ENCODE measurements at regions not wholly inside any gene's neighbourhood (a gene's known extent, or its start where the extent isn't known, plus 50 kb on each side); places are given as distances from the start of the nearest gene placed in this dataset.
"Not testable (repeated sequence)": the region's sequence is repeated elsewhere in the genome, so short reads cannot be mapped to it uniquely, and the experiment has no call there.

DNA sequence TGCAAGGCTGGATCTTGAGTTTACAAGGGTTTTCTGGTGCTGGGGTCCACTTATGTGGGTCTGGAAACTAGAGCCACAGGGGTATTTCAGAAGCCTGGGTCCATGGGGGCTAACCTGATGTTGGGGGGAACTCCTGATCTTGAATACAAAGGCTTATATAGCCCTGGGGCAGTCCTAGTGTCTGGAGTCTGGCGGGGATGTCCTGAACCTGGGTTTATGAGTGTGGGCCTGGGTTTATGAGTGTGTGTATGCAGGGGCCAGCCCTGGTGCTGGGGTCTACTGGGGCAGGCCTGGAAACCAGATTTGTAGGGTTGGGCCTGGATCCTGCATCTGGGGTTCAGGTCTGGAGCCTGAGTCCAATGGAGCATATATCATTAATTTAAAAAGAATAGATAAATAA is 146.5 kb upstream of the C1GALT1 start:
- Histone ChIP-seq H3K27me3 (ENCODE audit: insufficient read depth, low read depth, low read length) (no peaks in the 10 kb centered on the region), H4K20me1 (ENCODE audit: insufficient read depth) (no peaks in the 10 kb centered on the region), H3K4me2 (ENCODE audit: low read length) (no peak overlapping the region), H2AFZ (ENCODE audit: low read depth, low read length) (no peak overlapping the region), H3K27ac (ENCODE audit: low read length) (no peak overlapping the region), H3K4me3 (ENCODE audit: low read length) (no peak overlapping the region), H3K36me3 (ENCODE audit: insufficient read depth, low read length) (no peaks in the 10 kb centered on the region), H3K9ac (ENCODE audit: low read length) (no peak overlapping the region), H3K79me2 (replicated peaks; ENCODE audit: insufficient read depth, low read length) (no peaks in the 10 kb centered on the region), H3K9me2 (ENCODE audit: insufficient read depth, low read length) (no peaks in the 10 kb centered on the region), H3K9me3 (ENCODE audit: low read length) (no peaks in the 10 kb centered on the region), H3F3A (ENCODE audit: insufficient read depth, low read length, poor library complexity, severe bottlenecking) (no peaks in the 10 kb centered on the region)
- TF ChIP-seq, protein P1, sequence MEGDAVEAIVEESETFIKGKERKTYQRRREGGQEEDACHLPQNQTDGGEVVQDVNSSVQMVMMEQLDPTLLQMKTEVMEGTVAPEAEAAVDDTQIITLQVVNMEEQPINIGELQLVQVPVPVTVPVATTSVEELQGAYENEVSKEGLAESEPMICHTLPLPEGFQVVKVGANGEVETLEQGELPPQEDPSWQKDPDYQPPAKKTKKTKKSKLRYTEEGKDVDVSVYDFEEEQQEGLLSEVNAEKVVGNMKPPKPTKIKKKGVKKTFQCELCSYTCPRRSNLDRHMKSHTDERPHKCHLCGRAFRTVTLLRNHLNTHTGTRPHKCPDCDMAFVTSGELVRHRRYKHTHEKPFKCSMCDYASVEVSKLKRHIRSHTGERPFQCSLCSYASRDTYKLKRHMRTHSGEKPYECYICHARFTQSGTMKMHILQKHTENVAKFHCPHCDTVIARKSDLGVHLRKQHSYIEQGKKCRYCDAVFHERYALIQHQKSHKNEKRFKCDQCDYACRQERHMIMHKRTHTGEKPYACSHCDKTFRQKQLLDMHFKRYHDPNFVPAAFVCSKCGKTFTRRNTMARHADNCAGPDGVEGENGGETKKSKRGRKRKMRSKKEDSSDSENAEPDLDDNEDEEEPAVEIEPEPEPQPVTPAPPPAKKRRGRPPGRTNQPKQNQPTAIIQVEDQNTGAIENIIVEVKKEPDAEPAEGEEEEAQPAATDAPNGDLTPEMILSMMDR (IDR thresholded peaks at IDR 0.05; ENCODE audit: poor library complexity, severe bottlenecking): no peak
- TF ChIP-seq RAD21 (conservative IDR thresholded peaks at IDR 0.05): no peak
- TF ChIP-seq, protein P2, sequence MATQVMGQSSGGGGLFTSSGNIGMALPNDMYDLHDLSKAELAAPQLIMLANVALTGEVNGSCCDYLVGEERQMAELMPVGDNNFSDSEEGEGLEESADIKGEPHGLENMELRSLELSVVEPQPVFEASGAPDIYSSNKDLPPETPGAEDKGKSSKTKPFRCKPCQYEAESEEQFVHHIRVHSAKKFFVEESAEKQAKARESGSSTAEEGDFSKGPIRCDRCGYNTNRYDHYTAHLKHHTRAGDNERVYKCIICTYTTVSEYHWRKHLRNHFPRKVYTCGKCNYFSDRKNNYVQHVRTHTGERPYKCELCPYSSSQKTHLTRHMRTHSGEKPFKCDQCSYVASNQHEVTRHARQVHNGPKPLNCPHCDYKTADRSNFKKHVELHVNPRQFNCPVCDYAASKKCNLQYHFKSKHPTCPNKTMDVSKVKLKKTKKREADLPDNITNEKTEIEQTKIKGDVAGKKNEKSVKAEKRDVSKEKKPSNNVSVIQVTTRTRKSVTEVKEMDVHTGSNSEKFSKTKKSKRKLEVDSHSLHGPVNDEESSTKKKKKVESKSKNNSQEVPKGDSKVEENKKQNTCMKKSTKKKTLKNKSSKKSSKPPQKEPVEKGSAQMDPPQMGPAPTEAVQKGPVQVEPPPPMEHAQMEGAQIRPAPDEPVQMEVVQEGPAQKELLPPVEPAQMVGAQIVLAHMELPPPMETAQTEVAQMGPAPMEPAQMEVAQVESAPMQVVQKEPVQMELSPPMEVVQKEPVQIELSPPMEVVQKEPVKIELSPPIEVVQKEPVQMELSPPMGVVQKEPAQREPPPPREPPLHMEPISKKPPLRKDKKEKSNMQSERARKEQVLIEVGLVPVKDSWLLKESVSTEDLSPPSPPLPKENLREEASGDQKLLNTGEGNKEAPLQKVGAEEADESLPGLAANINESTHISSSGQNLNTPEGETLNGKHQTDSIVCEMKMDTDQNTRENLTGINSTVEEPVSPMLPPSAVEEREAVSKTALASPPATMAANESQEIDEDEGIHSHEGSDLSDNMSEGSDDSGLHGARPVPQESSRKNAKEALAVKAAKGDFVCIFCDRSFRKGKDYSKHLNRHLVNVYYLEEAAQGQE (IDR thresholded peaks at IDR 0.05; ENCODE audit: borderline replicate concordance): no peak
- TF ChIP-seq EP300 (conservative IDR thresholded peaks at IDR 0.05; ENCODE audit: poor library complexity, severe bottlenecking): no peak
- no peak for TF ChIP-seq EZH2 (IDR thresholded peaks at IDR 0.05; ENCODE audit: borderline replicate concordance, insufficient read depth, low read length, poor library complexity, severe bottlenecking)

DNA sequence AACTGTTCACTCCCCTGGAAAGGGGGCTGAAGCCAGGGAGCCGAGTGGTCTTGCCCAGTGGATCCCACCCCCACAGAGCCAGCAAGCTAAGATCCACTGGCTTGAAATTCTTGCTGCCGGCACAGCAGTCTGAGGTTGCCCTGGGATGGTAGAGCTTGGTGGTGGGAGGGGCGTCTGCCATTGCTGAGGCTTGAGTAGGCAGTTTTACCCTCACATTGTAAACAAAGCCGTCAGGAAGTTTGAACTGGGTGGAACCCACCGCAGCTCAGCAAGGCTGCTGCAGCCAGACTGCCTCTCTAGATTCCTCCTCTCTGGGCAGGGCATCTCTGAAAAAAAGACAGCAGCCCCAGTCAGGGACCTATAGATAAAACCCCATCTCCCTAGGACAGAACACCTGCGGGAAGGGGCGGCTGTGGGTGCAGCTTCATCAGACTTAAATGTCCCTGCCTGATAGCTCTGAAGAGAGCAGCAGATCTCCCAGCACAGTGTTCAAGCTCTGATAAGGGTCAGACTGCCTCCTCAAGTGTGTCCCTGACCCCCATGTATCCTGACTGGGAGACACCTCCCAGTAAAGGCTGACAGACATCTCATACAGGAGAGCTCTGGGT is 140.0 kb upstream of the C1GALT1 start:
- not testable (repeated sequence) for H3K9me3 ChIP-seq (ENCODE audit: low read length); H3K36me3 ChIP-seq (ENCODE audit: insufficient read depth, low read length); H3K4me2 ChIP-seq (ENCODE audit: low read length); H3K9me2 ChIP-seq (ENCODE audit: insufficient read depth, low read length); H3K27me3 ChIP-seq (ENCODE audit: insufficient read depth, low read depth, low read length); H3K9ac ChIP-seq (ENCODE audit: low read length); H3K79me2 ChIP-seq (replicated peaks; ENCODE audit: insufficient read depth, low read length); H2AFZ ChIP-seq (ENCODE audit: low read depth, low read length); H3K4me3 ChIP-seq (ENCODE audit: low read length); H3F3A ChIP-seq (ENCODE audit: insufficient read depth, low read length, poor library complexity, severe bottlenecking); H4K20me1 ChIP-seq (ENCODE audit: insufficient read depth); H3K27ac ChIP-seq (ENCODE audit: low read length)

DNA sequence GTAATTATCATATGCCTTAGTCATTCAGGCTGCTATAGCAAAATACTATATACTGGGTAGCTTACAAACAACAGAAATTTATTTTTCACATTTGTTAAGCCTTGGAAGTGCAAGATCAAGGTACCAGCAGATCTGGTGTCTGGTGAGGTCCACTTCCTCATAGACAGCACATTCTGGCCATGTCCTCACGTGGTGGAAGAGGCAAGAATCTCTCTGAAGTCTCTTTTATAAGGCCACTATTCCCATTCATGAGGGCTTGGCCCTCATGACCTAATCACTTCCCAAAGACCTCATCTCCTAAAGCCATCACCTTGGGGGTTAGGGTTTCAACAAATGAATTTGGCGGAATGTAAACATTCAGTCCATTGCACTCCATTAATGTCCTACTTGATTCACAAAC is 137.5 kb upstream of the C1GALT1 start:
- Histone ChIP-seq H3K36me3 (ENCODE audit: insufficient read depth, low read length) (no peaks in the 10 kb centered on the region), H2AFZ (ENCODE audit: low read depth, low read length) (no peak overlapping the region), H4K20me1 (ENCODE audit: insufficient read depth) (no peaks in the 10 kb centered on the region), H3K27me3 (ENCODE audit: insufficient read depth, low read depth, low read length) (no peaks in the 10 kb centered on the region), H3K9me2 (ENCODE audit: insufficient read depth, low read length) (no peaks in the 10 kb centered on the region), H3K79me2 (replicated peaks; ENCODE audit: insufficient read depth, low read length) (no peaks in the 10 kb centered on the region), H3K9me3 (ENCODE audit: low read length) (no peaks in the 10 kb centered on the region), H3K4me2 (ENCODE audit: low read length) (no peak overlapping the region), H3K4me3 (ENCODE audit: low read length) (no peak overlapping the region), H3K27ac (ENCODE audit: low read length) (no peak overlapping the region), H3K9ac (ENCODE audit: low read length) (no peak overlapping the region), H3F3A (ENCODE audit: insufficient read depth, low read length, poor library complexity, severe bottlenecking) (no peaks in the 10 kb centered on the region)
- TF ChIP-seq, protein P1 (IDR thresholded peaks at IDR 0.05; ENCODE audit: poor library complexity, severe bottlenecking): no peak
- TF ChIP-seq EP300 (conservative IDR thresholded peaks at IDR 0.05; ENCODE audit: poor library complexity, severe bottlenecking): no peak
